Esophagus muscularis mucosa (tissue), 4 donors: ENCODE measurements at regions not wholly inside any gene's neighbourhood (a gene's known extent, or its start where the extent isn't known, plus 50 kb on each side); places are given as distances from the start of the nearest gene placed in this dataset.

Source experiments
- DNase-seq: peaks from one replicate; pipeline ENCODE4 v3.0.0-alpha.2; 2017; ENCODE audit errors: extremely low spot score
- H3K27ac ChIP-seq, 4 donors: fragments of 200-600 bp; sonication (generic); replicated peaks in 1 of 4; 1 replicate in 3 of 4; 2 replicates in 1 of 4; pipeline ENCODE4 v1.5.1; 2016 to 2019; ENCODE audit warnings: mild to moderate bottlenecking in 1 of 4
- H3K27me3 ChIP-seq, 4 donors: fragments of 200-600 bp; sonication (generic); one replicate each; pipeline versions ENCODE4 v1.5.1 to v1.6.0; 2016 to 2019
- H3K36me3 ChIP-seq, 4 donors: fragments of 200-600 bp; sonication (generic); one replicate each; pipeline ENCODE4 v1.5.1; 2016 to 2019
- H3K4me1 ChIP-seq, 4 donors: fragments of 200-600 bp; sonication (generic); one replicate each; pipeline ENCODE4 v1.5.1; 2016 to 2019
- H3K4me3 ChIP-seq, 4 donors: fragments of 200-600 bp; sonication (generic); 1 replicate in 2 of 4; 2 replicates in 2 of 4; pipeline ENCODE4 v1.5.1; 2016 to 2019; ENCODE audit warnings: mild to moderate bottlenecking in 4 of 4, moderate library complexity in 1 of 4
- H3K9me3 ChIP-seq, 4 donors: fragments of 200-600 bp; sonication (generic); 1 replicate in 3 of 4; 2 replicates in 1 of 4; pipeline ENCODE4 v1.5.1; 2016 to 2019
- EP300 ChIP-seq: sonication (generic); formaldehyde crosslinking; IDR thresholded peaks from one replicate; pipeline ENCODE4 v1.6.1; 2017; ENCODE audit warnings: antibody characterized with exemption
- POLR2A ChIP-seq: fragments of 450-650 bp; IDR thresholded peaks from one replicate; pipeline ENCODE4 v1.6.1; 2017; ENCODE audit warnings: antibody characterized with exemption, moderate library complexity, mild to moderate bottlenecking, low read depth
- POLR2AphosphoS5 ChIP-seq, 2 donors: sonication (generic); formaldehyde crosslinking; IDR thresholded peaks; one replicate each; pipeline ENCODE4 v1.6.1; 2017; ENCODE audit warnings: antibody characterized with exemption in 2 of 2
- WGBS: methylation state at CpG from one replicate; pipeline ENCODE4 v1.1.5; 2018; 5-methylcytosine and 5-hydroxymethylcytosine counted together
- intact Hi-C: fragments of 100-400 bp; cut with DNase I; formaldehyde crosslinking; loops from one replicate; pipeline ENCODE4 v1.15.1; 2023
- TF ChIP-seq, protein P1 (sequence below), 3 experiments: fragments of 200-600 bp in 2 of 3; fragments of 450-650 bp in 1 of 3; sonication (generic) in 2 of 3; IDR thresholded peaks; one replicate each; pipeline ENCODE4 v1.5.1; 2017 to 2019; ENCODE audit warnings: antibody characterized with exemption in 3 of 3, mild to moderate bottlenecking in 2 of 3, moderate library complexity in 1 of 3

DNA sequence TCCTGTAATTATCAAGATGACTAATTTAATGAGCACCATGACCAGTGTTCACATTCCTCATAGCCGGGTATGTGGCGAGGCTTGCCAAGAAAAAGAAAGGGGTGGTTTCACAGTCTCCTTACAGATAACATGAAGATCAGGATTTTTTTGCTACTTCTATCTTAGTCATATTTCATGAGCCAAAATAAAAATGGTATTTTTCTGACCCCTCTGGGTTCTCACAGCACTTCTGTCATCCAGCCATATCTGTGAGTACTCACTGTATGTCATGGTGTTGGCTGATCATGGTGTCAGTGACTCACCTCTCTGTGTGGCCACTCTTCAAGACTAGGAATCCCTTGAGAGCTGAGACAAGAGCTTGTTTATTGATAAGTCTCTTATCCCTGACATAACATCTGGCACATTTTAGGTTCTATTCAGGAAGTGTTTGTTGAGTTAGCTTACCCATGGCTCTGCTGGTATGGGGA, 130.5 kb upstream of the LMCD1 start:
- no peaks in the 10 kb centered on the region for H3K4me1 ChIP-seq
- no peaks in the 10 kb centered on the region for H3K36me3 ChIP-seq
- H3K27me3 ChIP-seq = no peaks in the 10 kb centered on the region
- TF ChIP-seq, protein P1, sequence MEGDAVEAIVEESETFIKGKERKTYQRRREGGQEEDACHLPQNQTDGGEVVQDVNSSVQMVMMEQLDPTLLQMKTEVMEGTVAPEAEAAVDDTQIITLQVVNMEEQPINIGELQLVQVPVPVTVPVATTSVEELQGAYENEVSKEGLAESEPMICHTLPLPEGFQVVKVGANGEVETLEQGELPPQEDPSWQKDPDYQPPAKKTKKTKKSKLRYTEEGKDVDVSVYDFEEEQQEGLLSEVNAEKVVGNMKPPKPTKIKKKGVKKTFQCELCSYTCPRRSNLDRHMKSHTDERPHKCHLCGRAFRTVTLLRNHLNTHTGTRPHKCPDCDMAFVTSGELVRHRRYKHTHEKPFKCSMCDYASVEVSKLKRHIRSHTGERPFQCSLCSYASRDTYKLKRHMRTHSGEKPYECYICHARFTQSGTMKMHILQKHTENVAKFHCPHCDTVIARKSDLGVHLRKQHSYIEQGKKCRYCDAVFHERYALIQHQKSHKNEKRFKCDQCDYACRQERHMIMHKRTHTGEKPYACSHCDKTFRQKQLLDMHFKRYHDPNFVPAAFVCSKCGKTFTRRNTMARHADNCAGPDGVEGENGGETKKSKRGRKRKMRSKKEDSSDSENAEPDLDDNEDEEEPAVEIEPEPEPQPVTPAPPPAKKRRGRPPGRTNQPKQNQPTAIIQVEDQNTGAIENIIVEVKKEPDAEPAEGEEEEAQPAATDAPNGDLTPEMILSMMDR (IDR thresholded peaks at IDR 0.05) = no peak
- no peak for TF ChIP-seq POLR2A
- no peak for TF ChIP-seq POLR2AphosphoS5 (IDR thresholded peaks at IDR 0.05)
- TF ChIP-seq EP300 = no peak
- intact Hi-C loops = no loop called here
- no peaks in the 10 kb centered on the region for H3K9me3 ChIP-seq
- H3K4me3 ChIP-seq = no peak overlapping the region
- no peak overlapping the region for H3K27ac ChIP-seq
- DNase-seq = no peak
- 44% methylated on average over 2 of the region's 2 CpGs for WGBS

DNA sequence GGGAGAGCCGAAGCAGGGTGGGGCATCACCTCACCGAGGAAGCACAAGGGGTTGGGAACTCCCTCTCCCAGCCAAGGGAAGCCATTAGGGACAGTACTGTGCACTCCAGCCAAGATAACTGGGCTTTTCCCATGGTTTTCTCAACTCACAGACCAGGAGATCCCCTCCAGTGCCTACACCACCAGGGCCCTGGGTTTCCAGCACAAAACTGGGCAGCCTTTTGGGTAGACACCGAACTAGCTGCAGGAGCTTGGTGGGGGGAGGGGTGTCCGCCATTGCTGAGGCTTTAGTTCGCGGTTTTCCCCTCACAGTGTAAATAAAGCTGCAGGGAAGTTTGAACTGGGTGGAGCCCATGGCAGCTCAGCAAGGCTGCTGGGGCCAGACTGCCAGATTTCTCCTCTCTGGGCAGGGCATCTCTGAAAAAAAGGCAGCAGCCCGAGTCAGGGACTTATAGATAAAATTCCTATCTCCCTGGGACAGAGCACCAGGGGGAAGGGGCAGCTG, 129.6 kb upstream of the LMCD1 start:
- Histone ChIP-seq H3K4me1 (no peaks in the 10 kb centered on the region), H3K9me3 (peaks cover 0 to 4% (median 0%) of the 10 kb centered on the region in 4 donors), H3K4me3 (no peak overlapping the region), H3K27ac (no peak overlapping the region), H3K36me3 (no peaks in the 10 kb centered on the region), H3K27me3 (no peaks in the 10 kb centered on the region)
- TF ChIP-seq POLR2A (no peak), POLR2AphosphoS5 (IDR thresholded peaks at IDR 0.05) (no peak), EP300 (no peak)
- TF ChIP-seq, protein P1 (IDR thresholded peaks at IDR 0.05) = no peak
- WGBS = 63% methylated on average over 6 of the region's 7 CpGs
- intact Hi-C loops = no loop called here
- DNase-seq = no peak

DNA sequence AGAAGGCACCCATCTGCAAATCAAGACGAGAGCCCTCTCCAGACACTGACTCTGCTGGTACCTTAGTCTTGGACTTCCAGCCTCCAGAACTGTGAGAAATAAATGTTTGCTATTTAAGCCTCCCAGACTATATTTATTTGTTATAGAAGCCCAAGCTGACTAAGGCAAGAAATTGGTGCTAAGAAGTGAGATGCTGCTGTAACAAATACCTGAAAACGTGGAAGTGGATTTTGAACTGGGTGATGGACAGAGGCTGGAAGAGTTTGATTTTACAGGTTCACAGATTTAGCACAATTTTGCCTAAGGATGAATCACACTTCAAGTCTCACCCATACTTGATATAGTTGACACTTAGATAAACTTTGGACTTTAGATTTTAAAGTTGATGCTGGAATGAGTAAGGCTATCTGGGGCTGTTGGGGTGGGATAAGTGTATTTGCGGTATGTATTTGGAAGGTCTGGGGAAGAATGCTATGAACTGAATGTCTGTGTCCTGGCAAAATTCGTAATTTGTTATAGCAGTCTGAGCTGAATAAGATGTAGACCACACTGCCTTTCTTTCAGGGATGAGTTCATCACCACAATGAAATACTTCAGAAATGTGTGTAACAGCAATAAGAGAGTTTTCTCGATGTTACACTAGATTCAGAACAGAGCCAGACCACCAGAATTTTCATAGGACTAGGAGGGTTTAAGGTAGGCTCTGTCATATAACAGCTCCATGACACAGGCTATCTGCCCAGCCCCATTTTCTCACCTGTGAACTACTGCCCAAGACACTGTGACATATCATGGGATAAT, 120.5 kb upstream of the LMCD1 start:
- DNase-seq = no peak
- Histone ChIP-seq H3K9me3 (peaks cover 0 to 4% (median 0%) of the 10 kb centered on the region in 4 donors), H3K36me3 (no peaks in the 10 kb centered on the region), H3K4me3 (no peak overlapping the region), H3K27me3 (no peaks in the 10 kb centered on the region), H3K4me1 (no peaks in the 10 kb centered on the region), H3K27ac (no peak overlapping the region)
- TF ChIP-seq, protein P1 (IDR thresholded peaks at IDR 0.05) = no peak
- TF ChIP-seq EP300 = no peak
- TF ChIP-seq POLR2AphosphoS5 (IDR thresholded peaks at IDR 0.05) = no peak
- no peak for TF ChIP-seq POLR2A
- 82% methylated on average over 5 of the region's 5 CpGs for WGBS
- intact Hi-C loops = no loop called here

DNA sequence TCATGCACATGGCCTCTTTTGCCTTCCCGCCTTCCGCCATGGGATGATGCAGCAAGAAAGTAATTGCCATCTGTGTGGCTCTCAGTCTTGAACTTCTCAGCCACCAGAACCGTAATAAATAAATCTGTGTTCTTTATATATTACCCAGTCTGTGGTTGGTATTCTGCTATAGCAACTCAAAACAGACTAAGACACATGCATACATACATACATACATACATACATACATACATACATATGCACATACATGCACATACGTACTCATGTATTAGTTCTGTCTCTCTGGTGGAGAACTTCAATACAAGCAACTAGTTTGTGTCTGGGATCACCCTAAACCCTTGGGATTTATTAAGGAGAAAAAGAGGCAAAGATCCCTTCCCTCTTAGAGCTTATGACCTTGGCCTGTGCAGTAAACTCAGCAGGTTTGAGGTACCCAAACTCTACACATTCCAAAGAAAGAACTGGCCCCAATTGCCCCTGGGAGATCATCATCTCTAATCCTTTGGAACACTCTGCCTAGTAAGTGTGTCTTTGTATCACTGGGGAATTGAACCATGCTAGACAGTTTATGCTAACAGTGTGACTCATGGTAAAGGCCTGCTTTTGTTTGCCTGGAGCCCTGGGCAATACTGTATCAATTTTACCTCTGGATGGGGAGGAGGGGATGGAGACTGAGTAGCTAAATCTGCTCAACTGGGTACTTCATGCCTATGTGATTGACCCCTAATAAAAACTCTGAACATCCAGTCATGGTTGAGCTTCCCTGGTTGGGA, 115.6 kb upstream of the LMCD1 start:
- intact Hi-C loops = no loop called here
- DNase-seq = no peak
- H3K4me1 ChIP-seq = no peaks in the 10 kb centered on the region
- no peaks in the 10 kb centered on the region for H3K36me3 ChIP-seq
- H3K4me3 ChIP-seq = no peak overlapping the region
- WGBS = 94% methylated on average over 4 of the region's 4 CpGs
- no peak overlapping the region for H3K27ac ChIP-seq
- H3K9me3 ChIP-seq = no peaks in the 10 kb centered on the region
- TF ChIP-seq EP300 = no peak
- no peak for TF ChIP-seq POLR2AphosphoS5 (IDR thresholded peaks at IDR 0.05)
- TF ChIP-seq POLR2A = no peak
- TF ChIP-seq, protein P1 (IDR thresholded peaks at IDR 0.05) = no peak
- H3K27me3 ChIP-seq = no peaks in the 10 kb centered on the region
